IMR-90 (cell line): ENCODE measurements at regions not wholly inside any gene's neighbourhood (a gene's known extent, or its start where the extent isn't known, plus 50 kb on each side); places are given as distances from the start of the nearest gene placed in this dataset.
"Not testable (repeated sequence)": the region's sequence is repeated elsewhere in the genome, so short reads cannot be mapped to it uniquely, and the experiment has no call there.

Experiments used
- ATAC-seq: fragments of 200-7000 bp; cut with Tn5 transposase; 2 replicates; pipeline ENCODE4 v1.9.1; 2020; ENCODE audit warnings: low read depth, mild to moderate bottlenecking, moderate library complexity
- BruUV-seq: library from RNA; stranded (reverse); fragments of 400-500 nt; replicated peaks from 2 replicates; lab custom pipeline; 2021; lab: Mats Ljungman, UMichigan
- CTCF ChIA-PET: fragments of 300-600 bp; formaldehyde crosslinking; extraction: SDS; loops from one replicate; lab custom pipeline; 2021; ENCODE audit warnings: antibody characterized with exemption; lab: Yijun Ruan, JAX
- POLR2A ChIA-PET: fragments of 300-600 bp; sonication (Branson Sonifier 250); formaldehyde crosslinking; loops from one replicate; lab custom pipeline; 2022; ENCODE audit warnings: antibody characterized with exemption; ENCODE audit not compliant: unreplicated experiment; lab: Charles Lee
- DNase-seq: peaks from one replicate; pipeline ENCODE4 v3.0.0; 2013
- H2AFZ ChIP-seq: replicated peaks from 2 replicates; pipeline ENCODE3; 2013; ENCODE audit warnings: low read length, mild to moderate bottlenecking; ENCODE audit not compliant: poor library complexity
- H2AK5ac ChIP-seq: 2 replicates; pipeline ENCODE4 v1.6.1; 2013; ENCODE audit warnings: low read depth, low read length, inconsistent platforms
- H2AK9ac ChIP-seq: replicated peaks from 2 replicates; pipeline ENCODE3; 2013; ENCODE audit warnings: mild to moderate bottlenecking, low read depth, low read length, moderate library complexity; ENCODE audit not compliant: poor library complexity
- H2BK120ac ChIP-seq: 2 replicates; pipeline ENCODE4 v1.6.1; 2013; ENCODE audit warnings: low read depth, low read length, inconsistent platforms
- H2BK15ac ChIP-seq: 3 replicates; pipeline ENCODE4 v1.6.1; 2013; ENCODE audit warnings: low read depth, low read length, inconsistent platforms
- H2BK20ac ChIP-seq: 2 replicates; pipeline ENCODE4 v1.6.1; 2013; ENCODE audit warnings: low read depth, mild to moderate bottlenecking, inconsistent platforms, low read length, moderate library complexity
- H2BK5ac ChIP-seq: 2 replicates; pipeline ENCODE4 v1.6.1; 2013; ENCODE audit warnings: mild to moderate bottlenecking, low read depth, low read length, inconsistent platforms; ENCODE audit not compliant: poor library complexity, severe bottlenecking
- H3K14ac ChIP-seq: replicated peaks from 2 replicates; pipeline ENCODE4 v1.6.1; 2013; ENCODE audit warnings: low read depth, low read length, inconsistent platforms
- H3K18ac ChIP-seq: 2 replicates; pipeline ENCODE4 v1.6.1; 2013; ENCODE audit warnings: low read depth, low read length, control low read depth
- H3K23ac ChIP-seq: 2 replicates; pipeline ENCODE4 v1.6.1; 2013; ENCODE audit warnings: low read depth, low read length, inconsistent platforms
- H3K27ac ChIP-seq: 2 replicates; pipeline ENCODE4 v1.5.1; 2013; ENCODE audit warnings: mild to moderate bottlenecking, control low read depth, low read length; ENCODE audit not compliant: insufficient read depth
- H3K27me3 ChIP-seq: 2 replicates; pipeline ENCODE4 v1.6.1; 2013; ENCODE audit warnings: low read length; ENCODE audit not compliant: control insufficient read depth, insufficient read depth
- H3K36me3 ChIP-seq: 2 replicates; pipeline ENCODE4 v1.6.1; 2013; ENCODE audit warnings: low read length, mixed read lengths; ENCODE audit not compliant: control insufficient read depth, insufficient read depth
- H3K4ac ChIP-seq: 2 replicates; pipeline ENCODE4 v1.6.1; 2013; ENCODE audit warnings: low read depth, low read length, inconsistent platforms
- H3K4me1 ChIP-seq: 2 replicates; pipeline ENCODE4 v1.6.1; 2013; ENCODE audit warnings: low read length, mixed read lengths; ENCODE audit not compliant: control insufficient read depth, insufficient read depth
- H3K4me2 ChIP-seq: 2 replicates; pipeline ENCODE4 v1.6.1; 2013; ENCODE audit warnings: low read depth, mild to moderate bottlenecking, control low read depth, low read length, moderate library complexity
- H3K4me3 ChIP-seq: 2 replicates; pipeline ENCODE4 v1.5.1; 2013; ENCODE audit warnings: low read depth, mild to moderate bottlenecking, control low read depth, low read length, moderate library complexity; ENCODE audit not compliant: insufficient read depth
- H3K56ac ChIP-seq: 2 replicates; pipeline ENCODE4 v1.6.1; 2013; ENCODE audit warnings: low read length, inconsistent platforms; ENCODE audit not compliant: insufficient read depth; ENCODE audit errors: extremely low read depth
- H3K79me1 ChIP-seq, 2 experiments: 2 replicates each; pipeline ENCODE4 v1.6.1; 2013; ENCODE audit warnings: low read length in 2 of 2, inconsistent platforms in 1 of 2, low read depth in 1 of 2
- H3K9ac ChIP-seq: 2 replicates; pipeline ENCODE4 v1.6.1; 2013; ENCODE audit warnings: low read depth, low read length, control low read depth
- H3K9me1 ChIP-seq: 2 replicates; pipeline ENCODE4 v1.6.1; 2013; ENCODE audit warnings: low read length, inconsistent platforms; ENCODE audit not compliant: insufficient read depth
- H3K9me3 ChIP-seq: 2 replicates; pipeline ENCODE4 v1.6.1; 2013; ENCODE audit warnings: low read length; ENCODE audit not compliant: control insufficient read depth, insufficient read depth
- H4K20me1 ChIP-seq: 2 replicates; pipeline ENCODE4 v1.6.1; 2013; ENCODE audit warnings: low read length, inconsistent platforms; ENCODE audit not compliant: insufficient read depth
- H4K5ac ChIP-seq: 2 replicates; pipeline ENCODE4 v1.6.1; 2013; ENCODE audit warnings: mild to moderate bottlenecking, low read depth, low read length, control low read depth
- H4K8ac ChIP-seq, 2 experiments: 2 replicates each; pipeline ENCODE4 v1.6.1; 2013; ENCODE audit warnings: low read depth in 2 of 2, low read length in 2 of 2, control low read depth in 1 of 2, inconsistent platforms in 1 of 2
- H4K91ac ChIP-seq: 2 replicates; pipeline ENCODE4 v1.6.1; 2013; ENCODE audit warnings: low read depth, low read length, inconsistent platforms; ENCODE audit not compliant: insufficient read depth
- WGBS, 2 experiments: methylation state at CpG; one replicate each; pipeline versions ENCODE4 v1.1.5 to v1.1.7; 2013; ENCODE audit warnings: missing lambda C conversion rate in 2 of 2; ENCODE audit not compliant: insufficient read length in 1 of 2; ENCODE audit errors: extremely low coverage in 2 of 2; 5-methylcytosine and 5-hydroxymethylcytosine counted together
- dilution Hi-C: fragments of 300-500 bp; cut with HindIII; formaldehyde crosslinking; loops from one replicate; pipeline ENCODE4 v1.14.3; 2018; ENCODE audit warnings: low sequenced_read_pairs; ENCODE audit not compliant: unreplicated experiment
- in situ Hi-C: fragments of 300-500 bp; cut with MboI; formaldehyde crosslinking; loops from 3 replicates; pipeline ENCODE4 v1.14.3; 2019; ENCODE audit warnings: low sequenced_read_pairs, inconsistent platforms, mixed read lengths
- intact Hi-C: fragments of 100-400 bp; cut with micrococcal nuclease; formaldehyde crosslinking; loops from 2 replicates; pipeline ENCODE4 v1.10.0; 2022

DNA sequence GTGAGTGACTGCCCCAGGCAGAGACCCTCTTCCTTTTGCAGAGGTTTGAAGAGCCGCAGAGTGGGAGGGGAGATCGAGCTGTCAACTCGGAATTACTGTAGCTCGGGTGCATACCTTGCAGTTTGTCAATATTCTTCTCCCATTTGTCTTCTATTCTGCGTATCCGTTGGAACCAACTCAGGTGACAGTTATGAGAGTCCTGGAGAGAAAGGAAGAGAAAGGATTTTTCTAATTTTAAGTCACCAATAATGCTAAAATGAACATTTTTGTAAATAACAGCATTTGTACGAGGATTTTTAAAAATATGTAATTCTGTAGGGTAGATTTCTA, 1393.4 kb downstream of the CDH12 start:
- intact Hi-C loops, DNase-seq, BruUV-seq: not testable (repeated sequence)

More for the DNA sequence above, 1393.4 kb downstream of the CDH12 start:
- H2BK15ac ChIP-seq, H3K4ac ChIP-seq, H3K9me1 ChIP-seq, H2BK120ac ChIP-seq, H4K91ac ChIP-seq, H2AK5ac ChIP-seq, POLR2A ChIA-PET, H3K56ac ChIP-seq, H3K36me3 ChIP-seq, H3K18ac ChIP-seq, H3K9me3 ChIP-seq, H3K14ac ChIP-seq, H4K20me1 ChIP-seq, H3K23ac ChIP-seq, H2BK5ac ChIP-seq, ATAC-seq, H3K27ac ChIP-seq, H2AK9ac ChIP-seq, H2BK20ac ChIP-seq, H4K5ac ChIP-seq, H3K27me3 ChIP-seq, H2AFZ ChIP-seq, H3K4me1 ChIP-seq, H3K4me2 ChIP-seq, H3K79me1 ChIP-seq, dilution Hi-C loops: not testable (repeated sequence)
- CTCF ChIA-PET, result interaction anchor here (0.6 to 0.8 kb wide), 2 partner anchors 12 to 343 kb away, joined by 3 read pairs; no protein-coding TSS in a partner anchor
- in situ Hi-C loops, result loop anchor here (10.0 kb wide), 1 partner anchor 345 kb away; no protein-coding TSS in a partner anchor
- H4K8ac ChIP-seq, result peak overlapping the region in 1 of 2 experiments; percentile 55; a peak in 1 of 4 replicates
- WGBS, 2 experiments, result no CpG with 5 or more reads among the region's 7 CpGs
- peak overlapping the region; percentile 74 for H3K4me3 ChIP-seq
- peak overlapping the region; percentile 79 for H3K9ac ChIP-seq
